CD1c-positive myeloid dendritic cell (primary cell): ENCODE measurements at regions not wholly inside any gene's neighbourhood (a gene's known extent, or its start where the extent isn't known, plus 50 kb on each side); places are given as distances from the start of the nearest gene placed in this dataset.
"Not testable (repeated sequence)": the region's sequence is repeated elsewhere in the genome, so short reads cannot be mapped to it uniquely, and the experiment has no call there.

Experiments used
- DNase-seq: peaks from one replicate; pipeline ENCODE4 v3.0.0-alpha.2; 2016; ENCODE audit errors: extremely low spot score

DNA sequence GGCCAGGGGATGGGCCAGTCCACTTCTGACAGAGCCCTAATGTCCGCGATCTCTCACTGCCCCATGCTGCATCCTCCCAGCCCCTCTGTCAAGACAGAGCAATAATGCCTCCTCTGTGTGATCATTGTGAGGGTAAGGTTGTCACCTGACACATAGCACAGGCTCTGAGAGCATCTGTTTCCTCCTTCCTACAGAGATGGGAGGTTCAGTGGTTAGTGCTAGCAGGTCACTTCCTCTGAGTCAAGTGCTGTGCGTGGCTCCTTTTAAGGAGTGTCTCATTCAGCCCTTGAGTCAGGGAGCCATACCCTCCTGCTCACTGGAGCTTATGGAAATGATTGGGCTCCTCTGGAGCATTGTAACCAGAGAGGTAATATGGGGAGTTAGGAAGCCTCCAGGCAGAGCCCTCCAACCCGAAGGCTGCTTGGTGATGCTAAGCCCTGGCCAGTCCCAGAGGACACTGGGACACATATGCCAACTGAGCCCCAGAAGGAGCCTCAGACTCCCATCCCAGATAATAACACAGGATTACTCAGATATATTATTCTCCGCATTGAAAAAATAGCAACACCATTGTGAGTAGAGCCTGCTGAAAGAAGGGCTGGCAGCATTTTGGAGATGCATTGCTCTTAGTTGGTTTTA lies 189.0 kb downstream of the GALNT1 start:
- peak; percentile 15 for DNase-seq

DNA sequence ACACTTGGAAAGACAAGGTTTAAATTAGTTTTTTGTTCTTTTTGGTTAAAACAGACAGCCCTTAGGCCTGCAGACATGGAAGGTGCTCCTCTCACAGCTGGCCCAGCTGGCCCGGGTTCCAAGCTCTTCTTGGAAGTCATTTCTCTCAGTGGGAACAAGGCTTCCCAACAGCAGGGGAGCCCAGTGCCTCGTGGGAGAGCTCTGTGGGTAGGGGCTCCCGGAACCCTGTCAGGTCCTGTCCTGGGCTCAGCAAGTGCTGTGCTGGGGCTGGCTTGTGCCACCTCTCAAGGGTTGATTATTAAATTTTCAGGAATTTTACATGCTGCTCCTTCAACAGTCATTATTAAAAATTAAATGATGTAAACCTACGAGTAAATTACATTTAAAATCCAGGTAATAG lies 189.6 kb downstream of the GALNT1 start:
- no peak for DNase-seq

DNA sequence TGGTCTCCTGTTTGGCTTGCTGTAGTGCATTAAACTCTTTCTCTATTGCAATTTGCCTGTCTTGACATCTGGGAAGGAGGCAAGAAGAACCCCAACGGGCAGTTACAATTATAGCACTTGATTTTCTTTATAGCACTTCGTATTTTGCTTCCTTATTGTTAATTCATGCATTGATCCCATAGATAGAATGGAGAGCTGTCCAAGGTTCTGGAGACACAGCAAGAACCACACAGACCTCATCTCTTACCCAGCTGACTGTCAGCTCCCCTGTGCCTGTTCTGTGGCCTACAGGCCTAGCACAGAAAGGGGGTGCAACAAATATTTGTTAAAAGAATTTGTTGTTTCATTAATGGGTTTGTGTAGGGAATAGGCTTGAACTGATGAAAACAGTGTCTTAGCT lies 194.3 kb downstream of the GALNT1 start:
- DNase-seq: no peak

DNA sequence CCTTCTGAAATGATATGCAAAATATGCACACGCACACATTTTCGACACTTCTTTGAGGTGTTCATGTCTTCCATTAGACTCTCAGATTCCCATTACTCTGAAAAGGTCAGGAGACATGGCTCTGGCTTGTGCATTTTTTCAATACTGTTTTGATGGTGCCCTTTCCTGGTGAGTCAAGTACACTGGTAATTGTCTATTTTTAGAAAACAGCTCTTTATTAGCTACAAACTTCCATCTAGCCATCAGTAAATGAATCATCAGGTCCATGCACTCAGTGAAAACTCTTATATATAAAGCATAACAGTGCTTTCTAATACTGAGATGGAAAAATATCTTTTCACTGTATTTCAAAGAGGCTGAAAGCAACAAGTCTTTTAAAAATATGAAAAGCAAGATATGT lies 194.9 kb downstream of the GALNT1 start:
- no peak for DNase-seq

DNA sequence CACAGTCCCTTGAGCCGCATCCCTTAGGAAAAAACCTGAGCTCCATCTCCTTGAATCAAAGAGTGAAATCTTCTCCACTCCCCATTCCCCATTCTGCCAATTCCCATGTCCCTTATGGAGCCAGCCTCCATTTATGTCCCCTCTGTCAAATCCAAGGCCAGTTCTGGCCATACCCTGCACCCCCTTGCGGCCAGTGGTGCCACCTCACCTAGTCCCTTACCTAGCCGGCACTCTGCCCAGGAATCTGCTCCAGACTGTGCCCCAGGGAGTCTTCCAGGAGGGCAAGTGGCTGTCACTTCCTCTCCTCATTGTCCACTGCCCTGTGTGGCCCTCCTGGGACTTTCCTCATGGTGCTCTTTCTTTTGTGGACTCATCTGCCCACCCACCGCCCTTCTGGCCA lies 195.4 kb upstream of the RMP24 start:
- DNase-seq: no peak

DNA sequence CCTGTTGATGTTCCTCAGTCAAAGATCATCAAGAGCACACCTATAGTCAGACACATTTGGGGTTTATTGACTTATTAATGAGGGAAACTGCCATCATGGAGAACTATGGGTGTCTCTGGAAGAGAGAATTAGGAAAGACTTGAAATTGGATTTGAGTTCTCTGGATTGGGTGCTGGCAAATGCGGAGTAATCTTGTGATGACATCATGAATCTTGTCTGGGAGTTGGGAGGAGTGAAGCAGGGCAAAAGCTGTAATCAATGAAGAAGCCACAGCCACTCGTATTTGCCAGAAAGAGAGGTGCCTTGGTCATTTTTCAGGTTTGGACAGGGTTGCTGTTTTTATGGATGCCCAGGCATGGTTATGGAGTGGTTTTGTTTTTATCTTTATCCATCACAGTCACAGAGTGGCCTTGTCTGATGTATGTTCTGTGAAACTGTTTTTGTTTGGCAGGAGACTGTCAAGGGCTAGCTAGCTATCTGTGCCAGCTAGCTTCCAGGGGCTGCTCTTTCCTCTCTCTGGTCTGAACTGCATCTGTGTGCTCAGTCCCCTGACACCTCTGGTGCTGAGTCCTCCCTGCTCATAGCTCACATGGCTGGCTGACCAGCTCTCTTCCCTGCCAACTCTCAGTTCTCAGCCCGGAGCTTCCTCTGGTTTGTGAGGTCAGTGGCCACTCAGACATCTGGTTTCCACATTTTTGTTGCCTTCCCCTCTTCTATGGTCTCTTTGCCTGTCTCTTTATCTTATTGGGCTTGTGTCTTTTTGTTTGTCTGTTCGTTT lies 193.4 kb upstream of the RMP24 start:
- DNase-seq: no peak

DNA sequence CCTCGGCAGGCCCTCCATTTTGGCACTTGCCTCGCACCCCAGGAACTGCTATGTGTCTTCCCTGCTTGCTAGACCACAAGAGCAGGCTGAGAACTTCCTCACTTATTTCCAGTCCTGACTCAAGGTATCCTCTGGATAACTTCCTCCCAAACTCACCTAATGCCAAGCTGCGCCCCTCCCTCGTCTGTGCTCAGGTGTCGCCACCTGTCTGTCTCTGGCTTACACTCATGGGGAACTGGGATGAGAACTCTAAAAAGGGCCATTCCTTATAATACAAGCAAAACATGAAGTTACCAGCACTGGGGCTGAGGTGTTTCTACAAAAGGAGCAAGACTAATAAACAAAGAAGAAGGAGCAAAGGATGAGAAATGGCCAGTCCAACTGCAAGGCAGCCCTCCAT lies 191.5 kb upstream of the RMP24 start:
- DNase-seq: no peak

DNA sequence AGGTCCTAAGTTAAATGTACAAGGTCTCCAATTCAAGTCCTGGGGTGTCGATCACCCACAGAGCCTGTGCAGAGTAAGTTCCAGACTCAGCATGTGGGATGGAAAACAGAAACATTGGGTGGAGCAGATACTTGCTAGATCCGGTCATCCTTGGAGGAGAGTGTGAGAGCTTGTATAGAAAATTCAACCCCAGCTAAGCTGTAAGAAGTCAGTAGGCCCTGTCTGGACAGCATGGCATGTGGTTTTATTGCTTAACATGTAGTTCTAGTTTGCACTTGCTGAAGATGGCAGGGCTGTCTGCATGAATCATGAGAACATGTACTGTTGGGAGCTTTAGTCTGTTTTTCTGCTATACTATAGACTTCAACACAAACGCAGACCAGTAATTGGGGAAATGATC lies 189.6 kb upstream of the RMP24 start:
- no peak for DNase-seq

DNA sequence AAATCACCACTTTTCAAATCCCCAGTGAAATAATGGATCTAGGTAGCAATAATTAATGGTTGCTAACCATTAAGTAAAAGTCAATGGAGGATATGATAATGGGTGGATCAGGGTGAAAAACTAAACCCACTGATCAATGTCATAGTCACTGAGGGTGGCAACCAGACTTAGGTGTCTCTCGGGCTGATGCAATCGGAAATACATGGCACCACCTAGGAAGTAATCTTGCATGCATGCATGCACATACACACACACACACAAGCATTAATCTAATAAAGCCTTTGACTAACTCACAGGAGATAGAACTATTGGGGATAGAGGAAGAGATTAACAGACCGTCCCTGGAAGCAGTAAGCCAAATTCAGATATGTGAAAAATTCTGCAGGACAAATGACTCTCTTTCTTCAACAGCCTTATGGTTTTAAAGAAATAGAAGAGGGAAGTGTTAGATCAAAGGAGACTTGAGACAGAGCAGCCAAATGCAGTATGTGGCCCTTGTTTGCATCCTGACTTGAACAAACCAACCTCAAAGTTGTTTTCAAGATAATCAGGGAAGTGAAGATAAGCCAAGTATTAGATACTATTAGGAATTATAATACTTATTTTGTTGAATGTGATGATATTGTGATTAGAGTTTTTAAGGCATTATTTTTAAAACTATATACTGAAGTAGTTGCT lies 186.0 kb upstream of the RMP24 start:
- no peak for DNase-seq

DNA sequence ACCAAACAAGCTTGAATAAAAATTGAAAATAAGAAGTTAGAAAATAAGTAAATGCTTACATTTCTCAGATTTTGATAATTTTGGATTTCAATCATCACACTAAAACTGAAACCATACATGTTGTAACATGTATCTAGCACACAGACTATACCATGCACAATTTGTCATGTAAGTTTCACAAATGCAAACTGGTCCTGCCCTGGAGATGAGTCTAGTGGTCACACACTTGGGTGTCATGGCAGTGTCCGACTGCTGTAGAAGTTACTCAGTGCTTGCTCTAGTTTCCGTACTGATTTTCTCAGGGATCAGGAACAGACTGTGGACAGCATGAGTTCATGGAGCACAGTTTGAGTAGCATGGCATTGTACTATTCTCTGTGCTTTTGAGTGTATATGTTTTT lies 182.9 kb upstream of the RMP24 start:
- no peak for DNase-seq

DNA sequence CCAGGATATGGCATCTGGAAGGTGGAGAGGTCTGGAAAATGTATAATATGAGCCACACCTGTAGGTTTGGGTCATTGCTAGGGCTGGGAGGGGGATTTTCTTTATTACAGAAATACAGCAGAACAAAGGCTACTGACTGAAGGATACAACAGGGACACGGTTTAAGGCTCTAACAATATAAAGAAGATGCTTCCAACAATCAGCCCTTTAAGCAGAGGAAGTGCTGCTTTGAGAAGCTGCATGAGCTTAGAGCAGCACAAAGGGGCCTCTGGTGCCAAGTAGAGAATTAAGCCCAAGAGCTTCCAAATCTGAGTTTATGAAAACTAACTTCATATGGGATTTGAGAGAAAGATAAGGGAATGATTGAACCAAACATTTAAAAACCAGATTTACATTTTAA lies 174.5 kb upstream of the RMP24 start:
- no peak for DNase-seq

DNA sequence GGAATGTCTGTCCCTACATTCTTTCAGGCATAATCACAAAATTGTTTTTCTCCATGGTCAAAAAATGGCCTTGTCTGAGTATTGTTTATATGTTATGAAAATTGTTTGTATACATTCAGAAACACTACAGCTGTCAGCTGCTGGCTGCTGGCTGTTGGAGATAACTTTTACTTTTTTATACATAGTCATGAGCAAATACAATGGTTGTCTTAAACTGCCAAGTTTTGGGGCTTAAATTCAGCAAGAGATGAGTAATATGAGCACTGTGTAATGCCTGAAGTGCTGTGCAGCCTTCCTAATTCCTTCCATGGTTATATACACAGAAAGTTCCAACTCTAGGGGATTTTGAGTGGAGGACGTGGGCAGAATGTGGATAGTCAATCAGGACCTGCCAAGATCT lies 168.9 kb upstream of the RMP24 start:
- no peak for DNase-seq

DNA sequence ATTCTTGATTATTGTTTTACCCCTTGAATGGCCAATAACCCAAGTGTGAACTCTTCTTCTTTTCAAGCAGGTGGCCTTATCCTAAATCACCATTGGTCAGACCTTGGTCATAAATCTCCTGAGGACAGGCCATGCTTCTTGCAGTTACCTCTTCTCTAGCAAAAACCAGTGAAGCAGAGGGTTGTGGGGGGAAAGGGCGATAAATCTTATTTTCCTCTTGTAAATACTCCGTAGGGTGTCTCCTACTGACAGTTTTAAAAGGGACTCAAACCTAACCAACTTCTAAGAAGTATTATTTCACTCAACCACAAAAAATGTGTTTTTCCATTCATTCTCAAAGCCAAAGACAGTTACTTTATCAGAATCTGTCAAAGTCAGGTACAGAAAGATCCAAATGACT lies 168.1 kb upstream of the RMP24 start:
- DNase-seq: no peak

DNA sequence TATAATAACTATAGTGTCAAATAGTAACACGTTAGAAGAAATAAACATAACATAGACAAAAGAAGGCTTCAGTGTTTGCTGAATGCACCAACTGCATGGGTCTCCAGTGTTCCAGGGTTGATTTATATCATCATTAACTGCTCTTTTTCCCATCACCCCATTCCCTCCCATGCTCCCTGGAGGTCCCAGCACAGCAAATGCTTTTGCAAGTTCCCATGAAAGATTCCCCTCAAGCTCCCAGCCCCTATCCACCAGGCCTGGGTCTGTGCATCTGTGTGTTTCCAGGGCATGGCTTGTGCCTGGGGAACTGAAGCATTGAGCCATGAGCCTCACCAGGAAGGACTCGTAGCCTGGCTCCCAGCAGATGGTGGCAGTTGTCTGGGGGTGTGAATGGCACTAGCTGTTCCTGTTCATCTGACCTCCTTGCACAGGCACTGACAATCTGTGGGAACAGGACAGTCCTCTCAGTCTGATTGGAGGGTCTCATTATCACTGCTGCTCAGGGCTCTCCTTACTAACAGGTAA lies 164.6 kb upstream of the RMP24 start:
- DNase-seq: no peak

DNA sequence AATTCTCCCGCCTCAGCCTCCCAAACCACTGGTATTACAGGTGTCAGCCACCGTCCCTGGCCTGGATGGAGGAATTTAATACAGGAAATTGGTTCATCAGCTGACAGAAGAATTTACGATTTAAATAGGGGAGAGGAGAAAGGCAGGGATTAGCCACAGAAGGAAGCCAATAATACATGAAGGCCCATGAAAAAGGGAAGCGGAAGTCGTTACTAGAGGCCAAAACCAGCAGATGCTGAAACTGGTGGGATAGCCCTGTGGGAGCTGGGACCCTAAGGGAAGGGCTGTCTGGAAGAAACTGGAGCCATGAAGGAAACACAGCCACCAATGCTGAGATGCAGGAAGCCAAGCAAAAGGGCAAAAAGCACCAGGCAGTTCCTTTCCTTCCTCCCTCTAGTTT lies 163.7 kb upstream of the RMP24 start:
- peak; percentile 18 for DNase-seq

DNA sequence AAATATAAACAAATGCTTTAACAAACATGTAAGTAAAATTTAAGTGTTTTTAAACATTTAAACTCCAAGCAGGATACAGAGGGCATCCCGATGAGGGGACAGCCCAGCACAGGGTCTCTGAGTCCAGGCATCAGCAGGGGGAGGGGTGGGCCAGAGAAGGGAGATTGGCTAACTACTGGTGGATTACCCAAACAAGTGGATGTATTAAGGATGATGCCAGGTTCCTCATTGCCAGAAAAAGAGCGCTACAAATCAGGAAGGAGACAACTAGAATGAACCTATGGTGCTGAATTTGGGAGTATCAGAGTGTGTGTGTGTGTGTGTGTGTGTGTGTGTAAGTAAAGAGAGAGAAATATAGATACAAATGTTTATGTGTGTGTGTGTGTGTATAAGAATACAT lies 162.0 kb upstream of the RMP24 start:
- peak; percentile 45 for DNase-seq

DNA sequence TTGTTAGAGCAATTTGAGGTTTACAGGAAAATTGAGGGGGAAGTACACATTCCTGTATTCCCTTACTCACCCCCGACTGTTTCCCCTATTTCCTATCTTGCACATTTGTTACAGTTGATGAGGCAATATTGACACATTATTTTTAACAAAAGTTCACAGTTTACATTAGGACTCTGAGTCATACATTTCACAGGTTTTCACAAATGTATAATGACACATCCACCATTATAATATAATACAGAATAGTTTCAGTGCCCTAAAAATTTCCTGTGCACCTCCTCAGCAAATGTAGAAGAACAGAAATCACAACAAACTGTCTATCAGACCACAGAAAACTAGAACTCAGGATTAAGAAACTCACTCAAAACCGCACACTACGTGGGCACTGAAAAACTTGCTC lies 160.6 kb upstream of the RMP24 start:
- peak; percentile 79 for DNase-seq

DNA sequence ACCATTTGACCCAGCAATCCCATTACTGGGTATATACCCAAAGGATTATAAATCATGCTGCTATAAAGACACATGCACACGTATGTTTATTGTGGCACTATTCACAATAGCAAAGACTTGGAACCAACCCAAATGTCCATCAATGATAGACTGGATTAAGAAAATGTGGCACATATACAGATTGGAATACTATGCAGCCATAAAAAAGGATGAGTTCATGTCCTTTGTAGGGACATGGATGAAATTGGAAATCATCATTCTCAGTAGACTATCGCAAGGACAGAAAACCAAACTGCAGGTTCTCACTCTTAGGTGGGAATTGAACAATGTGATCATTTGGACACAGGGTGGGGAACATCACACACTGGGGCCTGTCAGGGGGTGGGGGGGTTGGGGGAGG lies 157.5 kb upstream of the RMP24 start:
- not testable (repeated sequence) for DNase-seq

DNA sequence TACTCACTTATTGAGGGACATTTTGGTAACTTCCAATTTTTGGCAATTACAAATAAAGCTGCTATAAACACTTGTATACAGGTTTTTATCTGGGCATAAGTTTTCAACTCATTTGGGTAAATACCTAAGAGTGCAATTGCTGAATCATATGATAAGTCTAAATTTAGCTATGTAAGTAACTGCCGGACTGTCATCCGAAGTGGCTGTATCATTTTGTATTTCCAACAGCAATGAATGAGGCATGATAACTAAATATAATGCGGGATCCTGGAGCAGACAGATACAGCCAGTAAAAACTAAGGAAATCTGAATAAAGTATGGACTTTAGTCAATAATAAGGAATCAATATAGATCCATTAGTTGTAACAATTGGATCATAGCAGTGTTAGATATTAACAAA lies 156.5 kb upstream of the RMP24 start:
- no peak for DNase-seq

DNA sequence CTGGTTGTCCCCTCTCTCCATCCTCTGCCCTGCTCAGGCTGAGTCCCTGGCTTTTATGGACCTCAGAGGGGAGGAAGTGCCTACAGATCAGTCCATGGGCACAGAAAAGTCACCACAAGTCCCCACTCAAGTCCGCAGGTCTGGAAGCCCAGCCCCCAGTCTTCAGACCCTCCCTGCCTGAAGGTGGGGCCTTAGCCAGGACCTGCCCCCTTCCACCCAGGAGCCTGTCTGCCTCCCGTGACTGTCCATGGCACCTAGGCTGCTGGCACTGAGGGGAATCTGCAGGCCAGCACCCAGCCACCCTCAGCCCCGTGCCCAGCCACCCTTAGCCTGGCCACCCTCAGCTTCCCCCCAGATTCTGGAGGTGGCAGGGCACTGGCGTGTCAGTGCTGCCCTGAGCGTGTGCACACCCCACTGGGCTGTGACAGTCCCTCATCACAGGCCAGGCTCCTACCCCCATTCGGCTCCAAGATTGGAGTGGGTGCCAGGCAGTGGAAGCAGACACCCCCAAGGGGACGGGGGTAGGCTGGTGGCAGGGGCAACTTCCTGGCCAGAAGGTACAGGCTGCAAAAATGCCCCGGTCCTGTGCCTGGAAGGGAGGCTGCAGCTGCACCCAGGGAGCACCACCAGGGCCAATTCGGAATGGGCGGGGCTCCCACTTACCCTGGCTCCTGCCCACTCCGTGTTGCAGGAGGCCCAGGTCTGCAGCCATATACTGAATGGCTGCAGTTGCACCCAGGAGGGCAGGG lies 154.7 kb upstream of the RMP24 start:
- no peak for DNase-seq

DNA sequence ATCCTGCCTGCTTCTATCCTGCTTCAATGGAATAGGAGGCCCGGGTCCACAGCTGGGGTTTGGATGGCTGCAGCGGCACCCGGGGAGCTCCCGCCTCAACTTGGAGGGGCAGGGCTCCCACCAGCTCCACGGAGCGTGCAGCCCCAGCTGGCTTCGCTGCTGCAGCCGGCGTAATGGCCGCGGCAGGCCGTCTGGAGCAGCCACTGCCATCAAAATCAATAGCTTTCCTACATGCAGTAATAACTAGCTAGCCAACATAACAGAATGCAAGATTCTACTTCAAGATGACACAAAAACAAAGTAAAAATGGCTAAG lies 154.2 kb upstream of the RMP24 start:
- no peak for DNase-seq

DNA sequence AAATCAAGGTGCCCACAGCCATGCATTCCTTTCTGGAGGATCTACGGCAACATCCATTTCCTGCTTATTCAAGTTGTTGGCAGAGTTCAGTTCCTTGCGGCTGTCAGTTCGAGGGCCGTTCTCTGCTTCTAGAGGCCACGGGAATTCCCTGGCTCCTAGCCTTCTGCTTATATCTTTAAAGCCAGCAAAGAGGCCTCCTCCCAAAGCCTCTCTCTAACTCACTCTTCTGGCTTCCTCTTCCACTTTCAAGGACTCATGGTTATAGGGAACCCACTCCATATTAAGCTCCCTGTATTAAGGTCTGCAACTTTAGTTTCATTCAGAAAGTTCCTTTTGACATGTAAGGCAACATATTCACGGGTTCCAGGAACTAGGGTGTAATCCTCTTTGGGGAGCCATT lies 150.1 kb upstream of the RMP24 start:
- DNase-seq: no peak
